ENCODE measurements at regions not wholly inside any gene's neighbourhood (a gene's known extent, or its start where the extent isn't known, plus 50 kb on each side); places are given as distances from the start of the nearest gene placed in this dataset.

GRCh38 chrX:5646818-5647217 lies 581.8 kb downstream of the NLGN4X start:
- no peaks in the 10 kb centered on the region for H3K4me1 ChIP-seq (ENCODE audit: control insufficient read depth, extremely low read depth, insufficient read depth, low read length)
- no peak overlapping the region for H2AFZ ChIP-seq (ENCODE audit: control insufficient read depth, low read length)
- FAIRE-seq (no peak), DNase-seq (ENCODE audit: low read depth, low spot score) (no peak)
- H3K36me3 ChIP-seq (ENCODE audit: control insufficient read depth in 2 of 2, extremely low read depth in 1 of 2, insufficient read depth in 2 of 2, low read length in 2 of 2) = no peaks in the 10 kb centered on the region
- dilution Hi-C loops (cut with MboI; ENCODE audit: extremely low pct_ligation_motif_present, low sequenced_read_pairs) = no loop called here
- no peaks in the 10 kb centered on the region for H4K20me1 ChIP-seq (ENCODE audit: control insufficient read depth, extremely low read depth, insufficient read depth, low read length)
- no peaks in the 10 kb centered on the region for H3K27me3 ChIP-seq (ENCODE audit: control insufficient read depth, extremely low read depth, insufficient read depth, low read length)
- H3K27ac ChIP-seq (ENCODE audit: control insufficient read depth, insufficient read depth, low read length) = no peak overlapping the region
- no peaks in the 10 kb centered on the region for H3K9me1 ChIP-seq (ENCODE audit: control insufficient read depth, extremely low read depth, insufficient read depth, low read length)
- no peak overlapping the region for H3K9ac ChIP-seq (ENCODE audit: control insufficient read depth, extremely low read depth, insufficient read depth, low read length)
- TF ChIP-seq EZH2 (IDR thresholded peaks at IDR 0.05; ENCODE audit: low read length) = no peak
- TF ChIP-seq CTCF (optimal IDR thresholded peaks at IDR 0.05 in 1 of 3, IDR thresholded peaks at IDR 0.05 in 1 of 3, conservative IDR thresholded peaks at IDR 0.05 in 1 of 3; ENCODE audit: extremely low read depth in 1 of 3, insufficient read depth in 2 of 3, low read length in 3 of 3) = no peak
- no peaks in the 10 kb centered on the region for H3K9me3 ChIP-seq (ENCODE audit: control insufficient read depth, low read depth, low read length)
- H3K4me3 ChIP-seq (ENCODE audit: control insufficient read depth in 2 of 3, extremely low read depth in 1 of 3, insufficient read depth in 2 of 3, low read depth in 1 of 3, low read length in 3 of 3) = no peak overlapping the region
- no peak overlapping the region for H3K4me2 ChIP-seq (ENCODE audit: control insufficient read depth, extremely low read depth, insufficient read depth, low read depth, low read length)
- H3K79me2 ChIP-seq (ENCODE audit: control insufficient read depth, insufficient read depth, low read length) = no peaks in the 10 kb centered on the region

GRCh38 chrX:5644776-5645175 lies 583.9 kb downstream of the NLGN4X start:
- Histone ChIP-seq H3K9me3 (ENCODE audit: control insufficient read depth, low read depth, low read length) (no peaks in the 10 kb centered on the region), H3K4me2 (ENCODE audit: control insufficient read depth, extremely low read depth, insufficient read depth, low read depth, low read length) (no peak overlapping the region), H3K4me1 (ENCODE audit: control insufficient read depth, extremely low read depth, insufficient read depth, low read length) (no peaks in the 10 kb centered on the region), H3K9me1 (ENCODE audit: control insufficient read depth, extremely low read depth, insufficient read depth, low read length) (no peaks in the 10 kb centered on the region), H3K79me2 (ENCODE audit: control insufficient read depth, insufficient read depth, low read length) (no peaks in the 10 kb centered on the region), H3K9ac (ENCODE audit: control insufficient read depth, extremely low read depth, insufficient read depth, low read length) (no peak overlapping the region), H3K4me3 (ENCODE audit: control insufficient read depth in 2 of 3, extremely low read depth in 1 of 3, insufficient read depth in 2 of 3, low read depth in 1 of 3, low read length in 3 of 3) (no peak overlapping the region), H3K36me3 (ENCODE audit: control insufficient read depth in 2 of 2, extremely low read depth in 1 of 2, insufficient read depth in 2 of 2, low read length in 2 of 2) (no peaks in the 10 kb centered on the region), H3K27me3 (ENCODE audit: control insufficient read depth, extremely low read depth, insufficient read depth, low read length) (no peaks in the 10 kb centered on the region), H2AFZ (ENCODE audit: control insufficient read depth, low read length) (no peak overlapping the region), H3K27ac (ENCODE audit: control insufficient read depth, insufficient read depth, low read length) (no peak overlapping the region), H4K20me1 (ENCODE audit: control insufficient read depth, extremely low read depth, insufficient read depth, low read length) (no peaks in the 10 kb centered on the region)
- TF ChIP-seq CTCF (optimal IDR thresholded peaks at IDR 0.05 in 1 of 3, IDR thresholded peaks at IDR 0.05 in 1 of 3, conservative IDR thresholded peaks at IDR 0.05 in 1 of 3; ENCODE audit: extremely low read depth in 1 of 3, insufficient read depth in 2 of 3, low read length in 3 of 3) (no peak), EZH2 (IDR thresholded peaks at IDR 0.05; ENCODE audit: low read length) (no peak)
- no peak for DNase-seq (ENCODE audit: low read depth, low spot score)
- dilution Hi-C loops (cut with MboI; ENCODE audit: extremely low pct_ligation_motif_present, low sequenced_read_pairs) = no loop called here
- no peak for FAIRE-seq
